H9 (cell line): ENCODE measurements at regions not wholly inside any gene's neighbourhood (a gene's known extent, or its start where the extent isn't known, plus 50 kb on each side); places are given as distances from the start of the nearest gene placed in this dataset.

Source experiments
- DNase-seq: peaks from one replicate; pipeline ENCODE4 v3.0.0-alpha.2; 2017
- H2AFZ ChIP-seq: one replicate; pipeline ENCODE4 v1.6.1; 2013; ENCODE audit warnings: mild to moderate bottlenecking, low read length, control low read depth, moderate library complexity
- H2AK5ac ChIP-seq: 2 replicates; pipeline ENCODE4 v1.6.1; 2013; ENCODE audit warnings: low read length, control low read depth, mixed read lengths; ENCODE audit not compliant: insufficient read length
- H2BK120ac ChIP-seq: one replicate; pipeline ENCODE4 v1.6.1; 2013; ENCODE audit warnings: low read depth, mild to moderate bottlenecking, low read length, control low read depth, inconsistent platforms; ENCODE audit not compliant: poor library complexity, severe bottlenecking
- H2BK12ac ChIP-seq: 2 replicates; pipeline ENCODE4 v1.6.1; 2013; ENCODE audit warnings: low read length, control low read depth, mixed read lengths, low read depth; ENCODE audit not compliant: insufficient read length
- H2BK15ac ChIP-seq: 2 replicates; pipeline ENCODE4 v1.6.1; 2013; ENCODE audit warnings: low read depth, low read length, control low read depth
- H2BK20ac ChIP-seq: one replicate; pipeline ENCODE4 v1.6.1; 2013; ENCODE audit warnings: low read depth, mild to moderate bottlenecking, low read length, control low read depth, inconsistent platforms; ENCODE audit not compliant: poor library complexity, severe bottlenecking
- H2BK5ac ChIP-seq: 2 replicates; pipeline ENCODE4 v1.6.1; 2013; ENCODE audit warnings: low read length, control low read depth, mixed read lengths; ENCODE audit not compliant: insufficient read length
- H3K14ac ChIP-seq: 2 replicates; pipeline ENCODE4 v1.6.1; 2013; ENCODE audit warnings: low read length, control low read depth; ENCODE audit not compliant: insufficient read depth
- H3K18ac ChIP-seq: 2 replicates; pipeline ENCODE4 v1.6.1; 2013; ENCODE audit warnings: low read depth, mild to moderate bottlenecking, mixed read lengths, low read length, control low read depth; ENCODE audit not compliant: insufficient read length
- H3K23ac ChIP-seq: 2 replicates; pipeline ENCODE4 v1.6.1; 2013; ENCODE audit warnings: low read length, control low read depth, mixed read lengths, low read depth; ENCODE audit not compliant: insufficient read length
- H3K23me2 ChIP-seq: 2 replicates; pipeline ENCODE4 v1.6.1; 2013; ENCODE audit warnings: low read depth, mild to moderate bottlenecking, mixed read lengths, low read length, control low read depth; ENCODE audit not compliant: insufficient read length, poor library complexity, severe bottlenecking
- H3K27ac ChIP-seq: 2 replicates; pipeline ENCODE4 v1.5.1; 2013; ENCODE audit warnings: low read length, control low read depth, mixed read lengths, low read depth; ENCODE audit not compliant: insufficient read length
- H3K27me3 ChIP-seq: 2 replicates; pipeline ENCODE4 v1.6.1; 2013; ENCODE audit warnings: low read length, control low read depth, inconsistent platforms; ENCODE audit not compliant: insufficient read depth
- H3K4ac ChIP-seq: 2 replicates; pipeline ENCODE4 v1.6.1; 2013; ENCODE audit warnings: low read depth, mild to moderate bottlenecking, control low read depth, inconsistent platforms, low read length, moderate library complexity
- H3K4me1 ChIP-seq: 2 replicates; pipeline ENCODE4 v1.6.1; 2013; ENCODE audit warnings: low read length, control low read depth, inconsistent platforms; ENCODE audit not compliant: insufficient read depth
- H3K4me2 ChIP-seq: 2 replicates; pipeline ENCODE4 v1.6.1; 2013; ENCODE audit warnings: low read length, control low read depth, mixed read lengths; ENCODE audit not compliant: insufficient read length, insufficient read depth
- H3K56ac ChIP-seq: 2 replicates; pipeline ENCODE4 v1.6.1; 2013; ENCODE audit warnings: low read depth, mild to moderate bottlenecking, mixed read lengths, low read length, control low read depth; ENCODE audit not compliant: insufficient read length
- H3K79me1 ChIP-seq: 2 replicates; pipeline ENCODE4 v1.6.1; 2013; ENCODE audit warnings: low read depth, mild to moderate bottlenecking, moderate library complexity, low read length, control low read depth, inconsistent platforms; ENCODE audit not compliant: insufficient read depth, poor library complexity, severe bottlenecking
- H3K79me2 ChIP-seq: 2 replicates; pipeline ENCODE4 v1.6.1; 2013; ENCODE audit warnings: low read length, control low read depth, inconsistent platforms; ENCODE audit not compliant: insufficient read depth
- H3K9ac ChIP-seq: 2 replicates; pipeline ENCODE4 v1.6.1; 2013; ENCODE audit warnings: low read length, control low read depth, mixed read lengths; ENCODE audit not compliant: insufficient read length; ENCODE audit errors: extremely low read depth
- H3K9me3 ChIP-seq: one replicate; pipeline ENCODE4 v1.6.1; 2013; ENCODE audit warnings: low read depth, low read length, inconsistent platforms; ENCODE audit not compliant: control insufficient read depth
- H3T11ph ChIP-seq: one replicate; pipeline ENCODE4 v1.6.1; 2013; ENCODE audit warnings: mild to moderate bottlenecking, low read length, control low read depth, inconsistent platforms
- H4K20me1 ChIP-seq: one replicate; pipeline ENCODE4 v1.6.1; 2013; ENCODE audit not compliant: control insufficient read depth, insufficient read length, insufficient read depth
- H4K5ac ChIP-seq: 2 replicates; pipeline ENCODE4 v1.6.1; 2013; ENCODE audit warnings: low read depth, mild to moderate bottlenecking, mixed read lengths, low read length, control low read depth; ENCODE audit not compliant: insufficient read length
- H4K8ac ChIP-seq: replicated peaks from 2 replicates; pipeline ENCODE4 v1.6.1; 2013; ENCODE audit warnings: low read length, control low read depth, mixed read lengths, low read depth; ENCODE audit not compliant: insufficient read length
- H4K91ac ChIP-seq: 2 replicates; pipeline ENCODE4 v1.6.1; 2013; ENCODE audit warnings: low read depth, mild to moderate bottlenecking, moderate library complexity, mixed read lengths, low read length, control low read depth; ENCODE audit not compliant: insufficient read length
- H3K27ac Mint-ChIP-seq, 3 experiments: 2 replicates in 2 of 3; 3 replicates in 1 of 3; pipeline ENCODE4 v1.8.0; 2020 to 2021; ENCODE audit warnings: mixed read lengths in 3 of 3, mild to moderate bottlenecking in 1 of 3, moderate library complexity in 1 of 3
- H3K27me3 Mint-ChIP-seq: 2 replicates; pipeline ENCODE4 v1.8.0; 2021; ENCODE audit warnings: low read depth, mild to moderate bottlenecking, moderate library complexity, mixed read lengths
- H3K36me3 Mint-ChIP-seq, 3 experiments: 2 replicates in 2 of 3; 3 replicates in 1 of 3; pipeline ENCODE4 v1.8.0; 2020 to 2021; ENCODE audit warnings: low read depth in 3 of 3, mixed read lengths in 3 of 3; ENCODE audit not compliant: insufficient read depth in 1 of 3
- H3K4me1 Mint-ChIP-seq, 2 experiments: 2 replicates each; pipeline ENCODE4 v1.8.0; 2020; ENCODE audit warnings: mixed read lengths in 2 of 2
- H3K4me3 Mint-ChIP-seq, 2 experiments: 2 replicates in 1 of 2; 3 replicates in 1 of 2; pipeline ENCODE4 v1.8.0; 2020 to 2021; ENCODE audit warnings: mild to moderate bottlenecking in 2 of 2, mixed read lengths in 2 of 2, moderate library complexity in 1 of 2
- H3K9me3 Mint-ChIP-seq, 2 experiments: 2 replicates in 1 of 2; 3 replicates in 1 of 2; pipeline ENCODE4 v1.8.0; 2020; ENCODE audit warnings: mild to moderate bottlenecking in 2 of 2, mixed read lengths in 2 of 2, moderate library complexity in 1 of 2
- WGBS: extraction: QIAGEN DNeasy Blood & Tissue Kit; methylation state at CpG from one replicate; pipeline ENCODE4 v1.1.7; 2013; ENCODE audit warnings: missing lambda C conversion rate, low lambda C conversion rate, mixed read lengths; ENCODE audit not compliant: insufficient read length; ENCODE audit errors: extremely low coverage; 5-methylcytosine and 5-hydroxymethylcytosine counted together
- TF ChIP-seq, protein P1 (sequence below): fragments of 200-600 bp; sonication (generic); conservative IDR thresholded peaks from 3 replicates; pipeline ENCODE4 v1.8.0; 2021; ENCODE audit warnings: antibody characterized with exemption, mild to moderate bottlenecking

DNA sequence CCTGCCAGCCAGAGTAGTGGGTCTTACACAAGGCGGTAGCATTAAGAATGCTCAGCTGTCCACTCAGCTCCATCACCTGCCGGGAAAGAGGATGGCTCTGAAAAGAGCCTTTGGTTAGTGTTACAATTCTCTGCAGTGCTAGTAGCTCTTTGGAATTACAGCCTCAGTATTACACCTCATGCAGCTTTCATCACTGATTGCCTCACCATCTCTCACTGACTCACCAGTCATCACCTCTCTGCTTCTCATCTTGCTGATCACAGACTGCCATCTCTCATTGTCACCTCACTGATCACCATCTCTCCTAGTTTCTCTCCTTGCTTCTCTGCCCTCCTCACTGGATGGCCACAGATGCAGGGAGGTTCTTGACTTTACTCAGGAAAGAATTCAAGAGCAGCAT, 573.5 kb upstream of the SETBP1 start:
- Mint-ChIP-seq H3K27ac (no peak overlapping the region), H3K9me3 (no peaks in the 10 kb centered on the region), H3K36me3 (no peaks in the 10 kb centered on the region), H3K4me1 (no peaks in the 10 kb centered on the region), H3K27me3 (no peaks in the 10 kb centered on the region), H3K4me3 (no peak overlapping the region)
- DNase-seq, result no peak
- H4K8ac ChIP-seq, result no peak overlapping the region
- no peak overlapping the region for H4K5ac ChIP-seq
- H3T11ph ChIP-seq, result no peak overlapping the region
- no peak overlapping the region for H3K14ac ChIP-seq
- no peak overlapping the region for H2BK120ac ChIP-seq
- no peak overlapping the region for H3K56ac ChIP-seq
- H4K91ac ChIP-seq, result no peak overlapping the region
- no peak overlapping the region for H2AK5ac ChIP-seq
- H3K79me1 ChIP-seq, result no peaks in the 10 kb centered on the region
- no peak overlapping the region for H2BK15ac ChIP-seq
- no peaks in the 10 kb centered on the region for H3K79me2 ChIP-seq
- no peak overlapping the region for H3K18ac ChIP-seq
- no peak overlapping the region for H3K23ac ChIP-seq
- H2BK20ac ChIP-seq, result no peak overlapping the region
- H3K9ac ChIP-seq, result no peak overlapping the region
- no peak overlapping the region for H3K4ac ChIP-seq
- H3K4me2 ChIP-seq, result no peak overlapping the region
- no peaks in the 10 kb centered on the region for H3K27me3 ChIP-seq
- no peak overlapping the region for H3K27ac ChIP-seq
- no peak overlapping the region for H2BK12ac ChIP-seq
- H2AFZ ChIP-seq, result no peak overlapping the region
- no peaks in the 10 kb centered on the region for H4K20me1 ChIP-seq
- peaks cover 2% of the 10 kb centered on the region for H3K23me2 ChIP-seq
- no CpG with 5 or more reads among the region's 2 CpGs for WGBS
- no peaks in the 10 kb centered on the region for H3K4me1 ChIP-seq
- no peaks in the 10 kb centered on the region for H3K9me3 ChIP-seq
- no peak overlapping the region for H2BK5ac ChIP-seq
- TF ChIP-seq, protein P1, sequence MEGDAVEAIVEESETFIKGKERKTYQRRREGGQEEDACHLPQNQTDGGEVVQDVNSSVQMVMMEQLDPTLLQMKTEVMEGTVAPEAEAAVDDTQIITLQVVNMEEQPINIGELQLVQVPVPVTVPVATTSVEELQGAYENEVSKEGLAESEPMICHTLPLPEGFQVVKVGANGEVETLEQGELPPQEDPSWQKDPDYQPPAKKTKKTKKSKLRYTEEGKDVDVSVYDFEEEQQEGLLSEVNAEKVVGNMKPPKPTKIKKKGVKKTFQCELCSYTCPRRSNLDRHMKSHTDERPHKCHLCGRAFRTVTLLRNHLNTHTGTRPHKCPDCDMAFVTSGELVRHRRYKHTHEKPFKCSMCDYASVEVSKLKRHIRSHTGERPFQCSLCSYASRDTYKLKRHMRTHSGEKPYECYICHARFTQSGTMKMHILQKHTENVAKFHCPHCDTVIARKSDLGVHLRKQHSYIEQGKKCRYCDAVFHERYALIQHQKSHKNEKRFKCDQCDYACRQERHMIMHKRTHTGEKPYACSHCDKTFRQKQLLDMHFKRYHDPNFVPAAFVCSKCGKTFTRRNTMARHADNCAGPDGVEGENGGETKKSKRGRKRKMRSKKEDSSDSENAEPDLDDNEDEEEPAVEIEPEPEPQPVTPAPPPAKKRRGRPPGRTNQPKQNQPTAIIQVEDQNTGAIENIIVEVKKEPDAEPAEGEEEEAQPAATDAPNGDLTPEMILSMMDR, result no peak
